Neuronal stem cell (in vitro differentiated cells): ENCODE measurements at regions not wholly inside any gene's neighbourhood (a gene's known extent, or its start where the extent isn't known, plus 50 kb on each side); places are given as distances from the start of the nearest gene placed in this dataset.

Experiments used
- DNase-seq: peaks from one replicate; pipeline ENCODE4 v3.0.0-alpha.2; 2013; ENCODE audit warnings: low spot score
- H2AFZ ChIP-seq: one replicate; pipeline ENCODE4 v1.6.1; 2013; ENCODE audit warnings: mild to moderate bottlenecking, low read length, inconsistent platforms
- H2AK5ac ChIP-seq: 2 replicates; pipeline ENCODE4 v1.6.1; 2013; ENCODE audit warnings: low read depth, mild to moderate bottlenecking, inconsistent platforms, low read length, moderate library complexity, mixed read lengths
- H2BK120ac ChIP-seq: 2 replicates; pipeline ENCODE4 v1.6.1; 2013; ENCODE audit warnings: low read depth, mild to moderate bottlenecking, inconsistent platforms, low read length, moderate library complexity, mixed read lengths
- H2BK12ac ChIP-seq: one replicate; pipeline ENCODE4 v1.6.1; 2013; ENCODE audit warnings: low read length, inconsistent platforms
- H2BK15ac ChIP-seq: 2 replicates; pipeline ENCODE4 v1.6.1; 2013; ENCODE audit warnings: mild to moderate bottlenecking, low read length, inconsistent platforms, mixed read lengths
- H2BK5ac ChIP-seq: one replicate; pipeline ENCODE4 v1.6.1; 2013; ENCODE audit warnings: inconsistent platforms, mild to moderate bottlenecking, low read length, moderate library complexity
- H3K14ac ChIP-seq: one replicate; pipeline ENCODE4 v1.6.1; 2013; ENCODE audit warnings: low read length, inconsistent platforms
- H3K18ac ChIP-seq: 2 replicates; pipeline ENCODE4 v1.6.1; 2013; ENCODE audit warnings: low read length, inconsistent platforms
- H3K23ac ChIP-seq: 2 replicates; pipeline ENCODE4 v1.6.1; 2013; ENCODE audit warnings: low read depth, mild to moderate bottlenecking, mixed read lengths, low read length, inconsistent platforms; ENCODE audit not compliant: poor library complexity
- H3K27ac ChIP-seq: replicated peaks from 3 replicates; pipeline ENCODE4 v1.5.1; 2013; ENCODE audit warnings: low read length, inconsistent platforms
- H3K27me3 ChIP-seq, 3 experiments: 2 replicates each; pipeline ENCODE4 v1.6.1; 2013; ENCODE audit warnings: low read length in 3 of 3, mild to moderate bottlenecking in 2 of 3, inconsistent platforms in 1 of 3, low read depth in 1 of 3, mixed read lengths in 1 of 3, moderate library complexity in 1 of 3; ENCODE audit not compliant: control insufficient read depth in 3 of 3, insufficient read depth in 3 of 3
- H3K36me3 ChIP-seq, 2 donors: replicated peaks in 1 of 2; 2 replicates each; pipeline ENCODE4 v1.6.1; 2013; ENCODE audit warnings: low read length in 2 of 2; ENCODE audit not compliant: control insufficient read depth in 2 of 2, insufficient read depth in 2 of 2
- H3K4ac ChIP-seq: 2 replicates; pipeline ENCODE4 v1.6.1; 2013; ENCODE audit warnings: inconsistent platforms, mild to moderate bottlenecking, low read length, moderate library complexity
- H3K4me1 ChIP-seq, 2 donors: 1 replicate in 1 of 2; 2 replicates in 1 of 2; pipeline ENCODE4 v1.6.1; 2013; ENCODE audit warnings: low read length in 2 of 2, low read depth in 1 of 2; ENCODE audit not compliant: control insufficient read depth in 2 of 2, insufficient read depth in 1 of 2
- H3K4me2 ChIP-seq: one replicate; pipeline ENCODE4 v1.6.1; 2013; ENCODE audit warnings: mild to moderate bottlenecking, low read length, inconsistent platforms; ENCODE audit not compliant: insufficient read depth, poor library complexity, severe bottlenecking
- H3K4me3 ChIP-seq, 2 donors: 2 replicates each; pipeline ENCODE4 v1.5.1; 2013; ENCODE audit warnings: low read length in 2 of 2, mild to moderate bottlenecking in 2 of 2, inconsistent platforms in 1 of 2, moderate library complexity in 1 of 2
- H3K79me1 ChIP-seq: one replicate; pipeline ENCODE4 v1.6.1; 2013; ENCODE audit warnings: low read depth, mild to moderate bottlenecking, inconsistent platforms, low read length, moderate library complexity
- H3K9ac ChIP-seq: one replicate; pipeline ENCODE4 v1.6.1; 2013; ENCODE audit warnings: mild to moderate bottlenecking, low read depth, low read length, inconsistent platforms; ENCODE audit not compliant: poor library complexity
- H3K9me3 ChIP-seq, 2 donors: replicated peaks in 1 of 2; 2 replicates each; pipeline versions ENCODE3 to v1.6.1; 2013; ENCODE audit warnings: low read length in 2 of 2, mild to moderate bottlenecking in 2 of 2, inconsistent platforms in 1 of 2, low read depth in 1 of 2, mixed read lengths in 1 of 2, moderate library complexity in 1 of 2; ENCODE audit not compliant: control insufficient read depth in 2 of 2, insufficient read depth in 1 of 2
- H4K8ac ChIP-seq: one replicate; pipeline ENCODE4 v1.6.1; 2013; ENCODE audit warnings: low read depth, mild to moderate bottlenecking, inconsistent platforms, low read length, moderate library complexity
- H4K91ac ChIP-seq: one replicate; pipeline ENCODE4 v1.6.1; 2013; ENCODE audit warnings: low read length, low read depth, mild to moderate bottlenecking, inconsistent platforms; ENCODE audit not compliant: poor library complexity
- WGBS, 2 donors: extraction: QIAGEN DNeasy Blood & Tissue Kit; methylation state at CpG; one replicate each; pipeline ENCODE4 v1.1.7; 2013; ENCODE audit warnings: missing lambda C conversion rate in 2 of 2, mixed read lengths in 1 of 2; ENCODE audit not compliant: insufficient read length in 2 of 2, insufficient replicate concordance in 1 of 2; ENCODE audit errors: extremely low coverage in 2 of 2; 5-methylcytosine and 5-hydroxymethylcytosine counted together

DNA sequence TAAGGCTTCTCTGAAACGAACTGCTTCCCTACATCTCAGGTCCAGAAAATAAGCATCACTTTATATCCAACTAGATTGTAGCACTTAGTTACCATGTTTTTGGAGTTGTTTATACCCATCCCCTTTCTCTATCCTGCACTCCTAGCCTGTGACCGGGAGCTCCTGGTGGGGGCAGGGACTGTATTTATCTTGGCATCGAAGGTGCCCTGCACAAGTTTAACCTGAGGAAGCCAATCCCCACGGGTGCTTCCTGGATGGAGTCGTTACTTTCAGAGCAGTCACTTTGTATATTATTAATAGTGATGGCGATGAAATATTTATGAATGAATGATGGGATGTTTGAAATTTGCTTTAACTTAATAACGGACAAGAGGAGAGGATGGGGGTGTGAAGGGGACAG is 73.9 kb downstream of the KLHDC7A start:
- Histone ChIP-seq H3K18ac (no peak overlapping the region), H3K23ac (no peak overlapping the region), H2BK15ac (no peak overlapping the region), H3K4me1 (peaks cover 0 to 14% of the 10 kb centered on the region in 2 donors), H4K8ac (no peak overlapping the region), H2BK5ac (no peak overlapping the region), H2AFZ (no peak overlapping the region), H3K27me3 (peaks cover 0 to 13% (median under 1%) of the 10 kb centered on the region in 3 experiments), H3K36me3 (no peaks in the 10 kb centered on the region), H4K91ac (no peak overlapping the region), H3K4ac (no peak overlapping the region), H3K27ac (no peak overlapping the region), H2BK120ac (no peak overlapping the region), H2BK12ac (no peak overlapping the region), H3K79me1 (no peaks in the 10 kb centered on the region), H3K9ac (no peak overlapping the region), H2AK5ac (no peak overlapping the region), H3K4me2 (no peak overlapping the region), H3K9me3 (no peaks in the 10 kb centered on the region), H3K4me3 (no peak overlapping the region), H3K14ac (no peak overlapping the region)
- DNase-seq, result no peak
- 100% methylated on average over 2 of the region's 7 CpGs; no CpG with 5 or more reads in 1 of the 2 donors for WGBS, 2 donors

DNA sequence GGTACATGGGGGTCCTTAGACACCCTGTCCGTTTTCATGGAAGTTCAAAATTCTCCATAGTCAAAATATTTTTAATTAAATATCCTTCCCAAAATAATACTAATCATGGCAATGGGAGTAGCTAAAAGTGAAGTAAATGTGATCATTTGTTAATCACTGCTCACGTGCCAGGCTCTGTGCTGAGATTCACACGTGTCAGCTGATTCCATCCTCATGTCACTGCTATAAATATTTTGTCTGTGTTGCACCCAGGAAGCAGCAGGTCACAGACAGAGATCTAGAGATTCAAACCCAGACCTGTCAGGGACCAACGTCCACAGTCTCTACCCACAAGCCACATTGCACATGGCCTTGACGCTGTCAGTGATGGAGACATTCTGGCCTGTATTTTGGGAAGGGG is 74.3 kb downstream of the KLHDC7A start:
- Histone ChIP-seq H3K23ac (no peak overlapping the region), H4K8ac (no peak overlapping the region), H2BK5ac (no peak overlapping the region), H3K36me3 (no peaks in the 10 kb centered on the region), H2BK12ac (no peak overlapping the region), H3K27ac (no peak overlapping the region), H3K4me1 (peaks cover 0 to 12% of the 10 kb centered on the region in 2 donors), H3K4me3 (no peak overlapping the region), H3K9me3 (no peaks in the 10 kb centered on the region), H3K9ac (no peak overlapping the region), H2AK5ac (no peak overlapping the region), H2AFZ (no peak overlapping the region), H4K91ac (no peak overlapping the region), H3K4me2 (no peak overlapping the region), H3K4ac (no peak overlapping the region), H2BK120ac (no peak overlapping the region), H3K14ac (no peak overlapping the region), H3K79me1 (no peaks in the 10 kb centered on the region), H3K18ac (no peak overlapping the region), H3K27me3 (peaks cover 0 to 17% (median 2%) of the 10 kb centered on the region in 3 experiments), H2BK15ac (no peak overlapping the region)
- no CpG with 5 or more reads among the region's 5 CpGs for WGBS, 2 donors
- no peak for DNase-seq

GRCh38 chr1:18556364-18556763 is 74.3 kb upstream of the PAX7 start:
- no peak overlapping the region for H3K4me3 ChIP-seq
- no peak overlapping the region for H3K14ac ChIP-seq
- H2BK120ac ChIP-seq, result no peak overlapping the region
- H3K4me1 ChIP-seq, result peaks cover 0 to 12% of the 10 kb centered on the region in 2 donors
- no peak overlapping the region for H3K4me2 ChIP-seq
- H4K91ac ChIP-seq, result no peak overlapping the region
- H3K27me3 ChIP-seq, result peaks cover 0 to 20% (median 2%) of the 10 kb centered on the region in 3 experiments
- no peak for DNase-seq
- H2AFZ ChIP-seq, result no peak overlapping the region
- WGBS, 2 donors, result no CpG with 5 or more reads among the region's 4 CpGs
- peak overlapping the region; percentile 97 for H2AK5ac ChIP-seq
- H3K9ac ChIP-seq, result no peak overlapping the region
- no peaks in the 10 kb centered on the region for H3K9me3 ChIP-seq
- H4K8ac ChIP-seq, result no peak overlapping the region
- no peak overlapping the region for H3K4ac ChIP-seq
- H3K79me1 ChIP-seq, result no peaks in the 10 kb centered on the region
- no peak overlapping the region for H3K18ac ChIP-seq
- H2BK5ac ChIP-seq, result no peak overlapping the region
- no peak overlapping the region for H3K27ac ChIP-seq
- H3K23ac ChIP-seq, result peak overlapping the region; percentile 40
- H2BK15ac ChIP-seq, result peak overlapping the region; percentile 96
- H3K36me3 ChIP-seq, result no peaks in the 10 kb centered on the region
- no peak overlapping the region for H2BK12ac ChIP-seq

DNA sequence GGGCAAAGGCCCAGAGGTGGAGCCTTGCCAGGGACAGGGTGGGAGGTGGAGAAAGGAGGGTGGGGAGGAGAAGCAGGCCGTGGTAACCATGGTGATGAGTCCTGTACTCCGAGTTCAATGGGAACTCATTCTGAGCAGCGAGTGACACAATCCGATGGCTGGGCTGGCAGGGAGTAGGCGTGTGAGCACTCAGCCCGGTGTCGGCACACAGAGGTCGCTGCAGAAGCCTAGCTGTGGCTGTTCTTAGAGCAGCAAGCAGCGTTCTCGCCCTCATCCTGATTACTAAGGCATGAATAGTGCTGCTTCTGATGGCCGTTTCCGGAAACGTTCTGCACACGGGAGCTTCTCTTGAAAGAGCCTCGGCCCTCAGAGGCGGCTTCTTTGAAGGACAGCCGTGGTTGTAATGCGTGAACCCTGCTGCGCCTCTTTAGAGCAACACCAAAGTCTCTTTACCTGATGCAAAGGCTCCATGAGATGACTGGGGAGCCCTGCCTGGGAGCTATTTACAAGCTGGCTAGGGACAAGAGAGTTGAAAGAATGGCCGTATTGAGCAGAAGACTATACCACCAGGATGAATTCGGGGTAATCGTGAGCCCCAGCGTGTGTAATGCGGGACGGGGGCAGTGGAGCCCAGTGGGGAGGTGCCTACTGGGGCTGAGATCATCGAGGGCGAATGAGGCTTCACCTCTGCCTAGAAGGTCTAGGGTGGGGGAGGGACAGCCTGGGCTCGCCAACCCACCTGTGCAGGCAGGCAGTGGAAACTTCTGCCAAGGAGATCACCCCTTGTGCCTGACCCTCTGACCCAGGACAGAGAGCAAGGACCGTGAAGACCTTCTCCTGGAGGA is 72.8 kb upstream of the PAX7 start:
- Histone ChIP-seq H3K4ac (no peak overlapping the region), H3K14ac (no peak overlapping the region), H3K18ac (peak overlapping the region; percentile 90), H4K8ac (peak overlapping the region; percentile 21), H3K9ac (peak overlapping the region; percentile 17), H2BK15ac (no peak overlapping the region), H3K9me3 (no peaks in the 10 kb centered on the region), H2BK120ac (no peak overlapping the region), H3K27me3 (peaks cover 0 to 20% (median 2%) of the 10 kb centered on the region in 3 experiments), H2BK5ac (no peak overlapping the region), H2AFZ (peak overlapping the region; percentile 42), H3K4me2 (peak overlapping the region; percentile 61), H3K4me1 (peaks cover 0 to 12% of the 10 kb centered on the region in 2 donors), H3K79me1 (no peaks in the 10 kb centered on the region), H4K91ac (no peak overlapping the region), H3K27ac (peak overlapping the region; percentile 65), H3K4me3 (peak overlapping the region in 1 of 2 donors; percentile 38), H2BK12ac (peak overlapping the region; percentile 8), H2AK5ac (peak overlapping the region; percentile 39), H3K36me3 (no peaks in the 10 kb centered on the region), H3K23ac (no peak overlapping the region)
- WGBS, 2 donors, result no CpG with 5 or more reads among the region's 29 CpGs
- DNase-seq, result peak; percentile 64
